ENCODE measurements at regions not wholly inside any gene's neighbourhood (a gene's known extent, or its start where the extent isn't known, plus 50 kb on each side); places are given as distances from the start of the nearest gene placed in this dataset.
"Not testable (repeated sequence)": the region's sequence is repeated elsewhere in the genome, so short reads cannot be mapped to it uniquely, and the experiment has no call there.

- TF ChIP-seq CTCF (IDR thresholded peaks at IDR 0.05; ENCODE audit: insufficient read depth, low read length), result no peak
- DNase-seq (ENCODE audit: low read depth), result no peak
- H3K4me3 ChIP-seq (ENCODE audit: low read depth, low read length), result no peak overlapping the region
Observed at GRCh38 chr14:65975865-65976264, 510.3 kb upstream of the CCDC196 start.

- H3K4me3 ChIP-seq (ENCODE audit: low read depth, low read length), result no peak overlapping the region
- no peak for TF ChIP-seq CTCF (IDR thresholded peaks at IDR 0.05; ENCODE audit: insufficient read depth, low read length)
- DNase-seq (ENCODE audit: low read depth), result peak; percentile 9
Observed at GRCh38 chr14:65976761-65977404, 509.3 kb upstream of the CCDC196 start.

- no peak for TF ChIP-seq CTCF (IDR thresholded peaks at IDR 0.05; ENCODE audit: insufficient read depth, low read length)
- DNase-seq (ENCODE audit: low read depth), result no peak
- H3K4me3 ChIP-seq (ENCODE audit: low read depth, low read length), result no peak overlapping the region
Observed at GRCh38 chr14:65981192-65981843, 504.9 kb upstream of the CCDC196 start.

- DNase-seq (ENCODE audit: low read depth), result peak; percentile 6
- no peak for TF ChIP-seq CTCF (IDR thresholded peaks at IDR 0.05; ENCODE audit: insufficient read depth, low read length)
- H3K4me3 ChIP-seq (ENCODE audit: low read depth, low read length), result no peak overlapping the region
Observed at GRCh38 chr14:65986041-65986440, 500.1 kb upstream of the CCDC196 start.

- H3K4me3 ChIP-seq (ENCODE audit: low read depth, low read length), result no peak overlapping the region
- TF ChIP-seq CTCF (IDR thresholded peaks at IDR 0.05; ENCODE audit: insufficient read depth, low read length), result no peak
- DNase-seq (ENCODE audit: low read depth), result no peak
Observed at GRCh38 chr14:65989981-65990380, 496.2 kb upstream of the CCDC196 start.

- H3K4me3 ChIP-seq (ENCODE audit: low read depth, low read length), result no peak overlapping the region
- DNase-seq (ENCODE audit: low read depth), result no peak
- no peak for TF ChIP-seq CTCF (IDR thresholded peaks at IDR 0.05; ENCODE audit: insufficient read depth, low read length)
Observed at GRCh38 chr14:65991104-65991503, 495.1 kb upstream of the CCDC196 start.

GRCh38 chr14:65991935-65992334 is 494.2 kb upstream of the CCDC196 start:
- H3K4me3 ChIP-seq (ENCODE audit: low read depth, low read length), result not testable (repeated sequence)

More at GRCh38 chr14:65991935-65992334, 494.2 kb upstream of the CCDC196 start:
- DNase-seq (ENCODE audit: low read depth), result not testable (repeated sequence)

Data from fibroblast of the aortic adventitia (primary cell).